ENCODE measurements at regions not wholly inside any gene's neighbourhood (a gene's known extent, or its start where the extent isn't known, plus 50 kb on each side); places are given as distances from the start of the nearest gene placed in this dataset.

- TF ChIP-seq SP1 (IDR thresholded peaks at IDR 0.05): no peak
- TF ChIP-seq CTCF (IDR thresholded peaks at IDR 0.05; ENCODE audit: low read depth, low read length, missing input control): no peak
- no peak for TF ChIP-seq GABPA (IDR thresholded peaks at IDR 0.05 in 1 of 2, conservative IDR thresholded peaks at IDR 0.05 in 1 of 2)
- no peak for TF ChIP-seq MAX (IDR thresholded peaks at IDR 0.05)
- TF ChIP-seq JUND (IDR thresholded peaks at IDR 0.05): no peak
- TF ChIP-seq REST (IDR thresholded peaks at IDR 0.05): no peak
- TF ChIP-seq RXRA (IDR thresholded peaks at IDR 0.05): no peak
- no peak for TF ChIP-seq YY1 (IDR thresholded peaks at IDR 0.05)
- TF ChIP-seq RAD21 (IDR thresholded peaks at IDR 0.05): no peak
- TF ChIP-seq TAF1 (conservative IDR thresholded peaks at IDR 0.05): no peak
These were observed 59.0 kb downstream of the VCPKMT start for GRCh38 chr14:50057331-50057730.
